ENCODE measurements at regions not wholly inside any gene's neighbourhood (a gene's known extent, or its start where the extent isn't known, plus 50 kb on each side); places are given as distances from the start of the nearest gene placed in this dataset.

DNA sequence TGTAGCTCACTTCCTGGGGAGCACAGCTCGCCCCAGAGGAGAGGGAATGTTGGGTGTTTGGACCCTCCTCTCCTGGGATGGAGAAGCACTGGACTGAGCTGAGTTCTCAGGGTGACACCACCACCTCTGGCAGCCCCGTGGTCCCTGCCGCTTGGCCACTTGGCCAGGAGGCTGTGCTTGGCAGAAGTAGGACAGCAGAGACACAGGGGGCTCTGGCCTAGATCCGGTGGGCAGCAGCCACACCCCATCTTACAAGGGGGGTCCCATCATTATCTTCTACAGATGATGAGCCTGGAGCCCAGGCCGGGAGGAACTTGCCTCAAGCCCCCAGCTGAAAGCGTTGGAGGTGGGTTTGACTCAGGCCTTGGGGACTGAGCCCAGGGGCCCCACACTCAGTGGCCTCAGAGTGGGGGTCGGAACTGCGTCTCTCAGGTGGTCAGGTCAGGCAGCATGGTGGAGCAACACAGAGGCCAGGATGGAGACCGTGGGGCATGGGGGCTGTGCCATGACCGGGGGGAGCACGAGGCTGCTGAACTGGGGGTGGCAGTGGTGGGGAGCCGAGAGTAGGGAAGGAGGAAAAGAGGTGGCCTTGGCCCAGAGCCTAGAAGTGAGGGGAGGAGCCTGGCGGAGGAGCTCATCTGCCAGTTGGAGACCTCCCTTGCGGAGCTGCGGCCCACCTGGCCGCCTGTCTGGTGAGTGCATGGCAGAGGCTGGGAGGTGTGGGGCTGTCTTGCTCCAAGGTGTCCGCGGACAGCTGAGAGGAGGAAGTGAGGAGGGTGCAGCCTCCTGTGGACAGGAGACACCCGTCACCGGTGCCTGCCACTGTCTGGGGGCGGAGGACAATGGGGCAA lies 63.6 kb upstream of the HDAC4 start:
- TF ChIP-seq Cebpa-rat (IDR thresholded peaks at IDR 0.05) = no peak
- peaks cover 0 to 13% (median 8%) of the 10 kb centered on the region in 11 experiments; a peak in 9 of 22 replicates for H3K9me3 ChIP-seq (replicated peaks in 1 of 11)
- H3K9ac ChIP-seq = peak overlapping the region in 4 of 11 experiments; percentile 41 to 75 (median 70); a peak in 6 of 22 replicates
- no peak overlapping the region for H3K4me3 ChIP-seq
- no peaks in the 10 kb centered on the region for H3K27me3 ChIP-seq
- no peaks in the 10 kb centered on the region for H3K36me3 ChIP-seq
- H3K4me2 ChIP-seq = peak overlapping the region; percentile 59 to 95 (median 81)
- peak overlapping the region in 9 of 11 experiments; percentile 30 to 89 (median 55); a peak in 14 of 22 replicates for H3K27ac ChIP-seq
- H3K4me1 ChIP-seq = peaks cover 44 to 51% (median 46%) of the 10 kb centered on the region in 10 experiments
- H4K20me1 ChIP-seq = no peaks in the 10 kb centered on the region

GRCh38 chr2:239463541-239464165 lies 62.8 kb upstream of the HDAC4 start:
- Histone ChIP-seq H3K9ac (peak overlapping the region in 3 of 11 experiments; percentile 6 to 44 (median 23); a peak in 2 of 22 replicates), H3K36me3 (no peaks in the 10 kb centered on the region), H4K20me1 (no peaks in the 10 kb centered on the region), H3K4me1 (peaks cover 44 to 56% (median 46%) of the 10 kb centered on the region in 10 experiments), H3K27me3 (no peaks in the 10 kb centered on the region), H3K4me3 (no peak overlapping the region), H3K27ac (peak overlapping the region in 9 of 11 experiments; percentile 29 to 89 (median 52); a peak in 15 of 22 replicates), H3K4me2 (peak overlapping the region; percentile 59 to 95 (median 80)), H3K9me3 (replicated peaks in 1 of 11) (peaks cover 0 to 7% (median 3%) of the 10 kb centered on the region in 11 experiments; a peak in 6 of 22 replicates)
- no peak for TF ChIP-seq Cebpa-rat (IDR thresholded peaks at IDR 0.05)

- H3K4me3 ChIP-seq = no peak overlapping the region
- peak overlapping the region; percentile 59 to 95 (median 80) for H3K4me2 ChIP-seq
- no peaks in the 10 kb centered on the region for H3K9me3 ChIP-seq (replicated peaks in 1 of 11)
- H3K27me3 ChIP-seq = no peaks in the 10 kb centered on the region
- H4K20me1 ChIP-seq = no peaks in the 10 kb centered on the region
- TF ChIP-seq Cebpa-rat (IDR thresholded peaks at IDR 0.05) = no peak
- peak overlapping the region in 4 of 11 experiments; percentile 6 to 44 (median 32); a peak in 5 of 22 replicates for H3K9ac ChIP-seq
- H3K27ac ChIP-seq = peak overlapping the region in 6 of 11 experiments; percentile 16 to 55 (median 45); a peak in 10 of 22 replicates
- no peaks in the 10 kb centered on the region for H3K36me3 ChIP-seq
- peaks cover 44 to 56% (median 46%) of the 10 kb centered on the region in 10 experiments for H3K4me1 ChIP-seq
Measured at GRCh38 chr2:239462671-239463506, 62.1 kb upstream of the HDAC4 start.

DNA sequence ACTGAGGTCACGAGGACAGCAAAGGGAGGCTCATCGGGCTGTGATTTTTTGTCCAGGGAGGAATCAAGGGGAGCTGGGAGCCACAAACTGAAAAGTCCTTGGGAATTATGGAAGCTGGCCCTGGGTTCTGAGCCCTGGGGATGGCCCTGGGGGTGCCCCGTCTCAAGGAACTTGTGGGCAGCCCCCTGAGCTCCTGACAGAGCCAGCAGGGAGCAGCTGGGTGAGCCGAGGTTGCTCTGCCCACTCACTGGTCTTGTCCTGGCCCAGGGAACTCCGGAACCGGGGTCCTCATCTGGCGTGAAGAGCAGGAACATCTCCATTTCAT lies 61.3 kb upstream of the HDAC4 start:
- H3K9ac ChIP-seq = no peak overlapping the region
- no peaks in the 10 kb centered on the region for H3K27me3 ChIP-seq
- no peaks in the 10 kb centered on the region for H3K9me3 ChIP-seq (replicated peaks in 1 of 11)
- H3K4me3 ChIP-seq = no peak overlapping the region
- no peak overlapping the region for H3K4me2 ChIP-seq
- no peaks in the 10 kb centered on the region for H3K36me3 ChIP-seq
- H4K20me1 ChIP-seq = no peaks in the 10 kb centered on the region
- no peak overlapping the region for H3K27ac ChIP-seq
- peaks cover 44 to 56% (median 46%) of the 10 kb centered on the region in 10 experiments for H3K4me1 ChIP-seq
- TF ChIP-seq Cebpa-rat (IDR thresholded peaks at IDR 0.05) = no peak

DNA sequence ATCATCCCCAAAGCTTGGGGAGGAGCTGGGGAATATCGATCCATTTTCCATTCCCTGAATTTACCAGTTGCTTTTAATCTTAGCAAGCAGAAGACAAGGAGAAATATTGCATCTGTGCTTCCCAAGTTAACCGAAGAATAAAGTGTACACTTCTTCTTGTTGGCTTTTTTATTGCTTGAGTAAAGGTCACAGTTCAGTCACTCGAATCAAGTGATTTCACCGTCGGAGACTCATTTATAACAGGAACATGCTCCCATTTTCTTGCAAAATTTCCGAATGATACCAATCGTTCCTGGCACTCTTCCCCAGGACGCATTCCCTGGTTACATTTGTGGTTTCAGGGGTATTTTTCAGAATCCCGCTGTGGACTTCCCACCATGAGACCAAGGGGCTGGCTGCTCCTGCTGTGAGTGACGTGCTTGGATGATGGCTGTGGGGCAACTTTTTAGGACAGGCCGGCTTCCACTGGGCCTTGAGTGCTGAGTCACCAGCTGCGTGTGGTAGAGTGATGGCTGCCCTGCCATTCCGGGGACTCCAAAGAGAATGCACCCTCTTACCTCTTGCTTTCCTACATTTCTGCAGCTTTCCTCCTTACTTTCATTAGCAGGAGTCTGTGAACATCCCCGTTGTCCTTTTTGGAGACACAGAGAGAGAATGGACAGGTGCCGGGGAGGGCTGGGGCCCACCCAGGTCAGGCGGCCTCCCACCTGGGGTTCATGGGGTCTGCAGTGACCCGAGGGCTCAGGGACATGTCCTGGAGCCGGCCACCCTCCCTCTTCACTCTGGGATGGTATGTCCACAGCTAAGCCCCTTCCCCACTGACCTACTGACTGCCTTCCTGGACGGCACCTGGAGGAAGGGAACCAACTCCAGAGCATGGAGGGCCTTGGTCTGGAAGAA lies 60.7 kb upstream of the HDAC4 start:
- no peak overlapping the region for H3K27ac ChIP-seq
- H3K9me3 ChIP-seq (replicated peaks in 1 of 11) = no peaks in the 10 kb centered on the region
- no peaks in the 10 kb centered on the region for H4K20me1 ChIP-seq
- no peak overlapping the region for H3K4me3 ChIP-seq
- no peak for TF ChIP-seq Cebpa-rat (IDR thresholded peaks at IDR 0.05)
- H3K27me3 ChIP-seq = no peaks in the 10 kb centered on the region
- no peaks in the 10 kb centered on the region for H3K36me3 ChIP-seq
- peaks cover 38 to 49% (median 40%) of the 10 kb centered on the region in 10 experiments for H3K4me1 ChIP-seq
- no peak overlapping the region for H3K4me2 ChIP-seq
- no peak overlapping the region for H3K9ac ChIP-seq

DNA sequence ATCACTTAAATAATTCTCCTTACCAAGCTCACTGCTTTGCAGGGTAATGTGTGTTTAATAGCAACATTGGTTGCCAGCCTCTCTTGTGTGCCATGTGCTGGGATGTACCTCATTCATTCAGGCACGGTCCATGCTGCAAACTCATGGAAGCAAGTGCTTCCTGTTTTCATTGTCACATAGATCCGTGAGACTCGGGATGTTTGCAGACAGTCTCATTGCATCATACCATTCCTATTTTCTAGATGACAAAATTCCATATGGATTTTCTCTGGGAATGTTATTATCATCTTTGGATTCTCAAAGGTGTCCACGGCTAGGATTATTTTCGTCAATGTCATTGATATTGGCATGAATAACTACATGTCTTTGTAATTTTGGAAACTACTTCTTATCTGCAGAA lies 60.0 kb upstream of the HDAC4 start:
- no peaks in the 10 kb centered on the region; a peak in 1 of 22 replicates for H3K36me3 ChIP-seq
- no peaks in the 10 kb centered on the region for H4K20me1 ChIP-seq
- no peak for TF ChIP-seq Cebpa-rat (IDR thresholded peaks at IDR 0.05)
- H3K9me3 ChIP-seq (replicated peaks in 1 of 11) = peaks cover 0 to 3% (median 0%) of the 10 kb centered on the region in 11 experiments; a peak in 2 of 22 replicates
- H3K4me1 ChIP-seq = peaks cover 30 to 42% (median 32%) of the 10 kb centered on the region in 10 experiments
- no peak overlapping the region for H3K4me2 ChIP-seq
- no peak overlapping the region for H3K9ac ChIP-seq
- H3K27ac ChIP-seq = no peak overlapping the region
- H3K27me3 ChIP-seq = no peaks in the 10 kb centered on the region
- no peak overlapping the region for H3K4me3 ChIP-seq

- H4K20me1 ChIP-seq = no peaks in the 10 kb centered on the region
- H3K9me3 ChIP-seq (replicated peaks in 1 of 11) = peaks cover 0 to 12% (median 2%) of the 10 kb centered on the region in 11 experiments; a peak in 14 of 22 replicates
- H3K4me2 ChIP-seq = no peak overlapping the region
- H3K4me3 ChIP-seq = no peak overlapping the region
- H3K36me3 ChIP-seq = peaks cover 0 to 2% (median 0%) of the 10 kb centered on the region in 11 experiments; a peak in 1 of 22 replicates
- no peak overlapping the region for H3K27ac ChIP-seq
- no peaks in the 10 kb centered on the region for H3K27me3 ChIP-seq
- no peak for TF ChIP-seq Cebpa-rat (IDR thresholded peaks at IDR 0.05)
- no peak overlapping the region for H3K9ac ChIP-seq
- H3K4me1 ChIP-seq = peaks cover 20 to 30% (median 21%) of the 10 kb centered on the region in 10 experiments
Measured at GRCh38 chr2:239459606-239460005, 58.8 kb upstream of the HDAC4 start.

- no peak overlapping the region for H3K27ac ChIP-seq
- peaks cover 15 to 25% (median 15%) of the 10 kb centered on the region in 10 experiments for H3K4me1 ChIP-seq
- no peaks in the 10 kb centered on the region for H4K20me1 ChIP-seq
- no peak overlapping the region for H3K4me3 ChIP-seq
- no peak overlapping the region for H3K9ac ChIP-seq
- peaks cover 0 to 4% (median 0%) of the 10 kb centered on the region in 11 experiments; a peak in 1 of 22 replicates for H3K36me3 ChIP-seq
- no peaks in the 10 kb centered on the region for H3K27me3 ChIP-seq
- no peak for TF ChIP-seq Cebpa-rat (IDR thresholded peaks at IDR 0.05)
- H3K4me2 ChIP-seq = no peak overlapping the region
- H3K9me3 ChIP-seq (replicated peaks in 1 of 11) = peaks cover under 1 to 16% (median 7%) of the 10 kb centered on the region in 11 experiments; a peak in 14 of 22 replicates
Measured at GRCh38 chr2:239459056-239459455, 58.2 kb upstream of the HDAC4 start.
